HG03521 (cell line): ENCODE measurements at regions not wholly inside any gene's neighbourhood (a gene's known extent, or its start where the extent isn't known, plus 50 kb on each side); places are given as distances from the start of the nearest gene placed in this dataset.
A peak's percentile ranks its signal among the peaks of the same experiment; 100 is the strongest.
"Not testable (repeated sequence)": the region's sequence is repeated elsewhere in the genome, so short reads cannot be mapped to it uniquely, and the experiment has no call there.

Source experiments
- ATAC-seq: cut with Tn5 transposase; IDR thresholded peaks from one replicate; pipeline ENCODE4 v1.9.1; 2021; ENCODE audit warnings: mild to moderate bottlenecking, moderate library complexity; ENCODE audit not compliant: unreplicated experiment

GRCh38 chr2:208794288-208794975 is 387.8 kb downstream of the PTH2R start:
- ATAC-seq = no peak

- no peak for ATAC-seq
Measured at GRCh38 chr2:208798698-208799097, 392.1 kb downstream of the PTH2R start.

GRCh38 chr2:208799397-208799796 is 392.8 kb downstream of the PTH2R start:
- ATAC-seq = no peak

- not testable (repeated sequence) for ATAC-seq
Measured at GRCh38 chr2:208800887-208801286, 394.3 kb downstream of the PTH2R start.

GRCh38 chr2:208807756-208808155 is 401.2 kb downstream of the PTH2R start:
- ATAC-seq = no peak

GRCh38 chr2:208811885-208812284 is 405.3 kb downstream of the PTH2R start:
- ATAC-seq = not testable (repeated sequence)

GRCh38 chr2:208819190-208819589 is 412.6 kb downstream of the PTH2R start:
- no peak for ATAC-seq

GRCh38 chr2:208820014-208820688 is 413.6 kb downstream of the PTH2R start:
- ATAC-seq = peak; percentile 65

- no peak for ATAC-seq
Measured at GRCh38 chr2:208827109-208827508, 420.5 kb downstream of the PTH2R start.

GRCh38 chr2:208827549-208828221 is 421.1 kb downstream of the PTH2R start:
- no peak for ATAC-seq

GRCh38 chr2:208830203-208830602 is 423.6 kb downstream of the PTH2R start:
- no peak for ATAC-seq

- ATAC-seq = no peak
Measured at GRCh38 chr2:208847651-208848050, 441.1 kb downstream of the PTH2R start.

- no peak for ATAC-seq
Measured at GRCh38 chr2:208854717-208855116, 448.1 kb downstream of the PTH2R start.

- ATAC-seq = no peak
Measured at GRCh38 chr2:208867374-208867773, 460.8 kb downstream of the PTH2R start.

GRCh38 chr2:208872591-208872990 is 466.0 kb downstream of the PTH2R start:
- ATAC-seq = no peak

GRCh38 chr2:208879666-208880065 is 473.1 kb downstream of the PTH2R start:
- no peak for ATAC-seq

GRCh38 chr2:208880171-208880570 is 473.6 kb downstream of the PTH2R start:
- ATAC-seq = no peak

GRCh38 chr2:208890486-208890885 is 483.9 kb downstream of the PTH2R start:
- no peak for ATAC-seq

- no peak for ATAC-seq
Measured at GRCh38 chr2:208892203-208892602, 485.6 kb downstream of the PTH2R start.

GRCh38 chr2:208906330-208906729 is 499.7 kb downstream of the PTH2R start:
- no peak for ATAC-seq

GRCh38 chr2:208915401-208915800 is 508.4 kb upstream of the MAP2 start:
- ATAC-seq = no peak

- no peak for ATAC-seq
Measured at GRCh38 chr2:208916881-208917280, 507.0 kb upstream of the MAP2 start.
